Neural progenitor cell (in vitro differentiated cells): ENCODE measurements at regions not wholly inside any gene's neighbourhood (a gene's known extent, or its start where the extent isn't known, plus 50 kb on each side); places are given as distances from the start of the nearest gene placed in this dataset.

Experiments
- DNase-seq: peaks from one replicate; pipeline ENCODE4 v3.0.0-alpha.2; 2016; ENCODE audit warnings: low spot score
- H2AFZ ChIP-seq: fragments of 200-600 bp; sonication (generic); replicated peaks from 2 replicates; pipeline ENCODE4 v1.6.1; 2016; ENCODE audit warnings: antibody characterized with exemption
- H3F3A ChIP-seq: fragments of 200-600 bp; sonication (generic); 2 replicates; pipeline ENCODE4 v1.6.1; 2016; ENCODE audit warnings: antibody characterized with exemption, low read depth
- H3K27ac ChIP-seq: fragments of 200-600 bp; sonication (generic); 2 replicates; pipeline ENCODE4 v1.5.1; 2016; ENCODE audit warnings: mild to moderate bottlenecking
- H3K27me3 ChIP-seq: fragments of 200-600 bp; sonication (generic); 2 replicates; pipeline ENCODE4 v1.6.1; 2016; ENCODE audit warnings: mild to moderate bottlenecking, moderate library complexity
- H3K36me3 ChIP-seq: fragments of 200-600 bp; sonication (generic); 2 replicates; pipeline ENCODE4 v1.5.1; 2016
- H3K4me1 ChIP-seq: fragments of 200-600 bp; sonication (generic); 2 replicates; pipeline ENCODE4 v1.6.1; 2016; ENCODE audit warnings: mixed run types
- H3K4me2 ChIP-seq: fragments of 200-600 bp; sonication (generic); 2 replicates; pipeline ENCODE4 v1.6.1; 2016
- H3K4me3 ChIP-seq: fragments of 200-600 bp; sonication (generic); 2 replicates; pipeline ENCODE4 v1.5.1; 2016
- H3K79me2 ChIP-seq: fragments of 200-600 bp; sonication (generic); 2 replicates; pipeline ENCODE4 v1.6.1; 2016; ENCODE audit warnings: low read depth
- H3K9ac ChIP-seq: fragments of 200-600 bp; sonication (generic); 2 replicates; pipeline ENCODE4 v1.6.1; 2016
- H3K9me3 ChIP-seq: fragments of 200-600 bp; sonication (generic); 2 replicates; pipeline ENCODE4 v1.5.1; 2016; ENCODE audit warnings: low read depth
- H4K20me1 ChIP-seq: fragments of 200-600 bp; sonication (generic); 2 replicates; pipeline ENCODE4 v1.6.1; 2016; ENCODE audit warnings: low read depth
- H3K27ac Mint-ChIP-seq: 3 replicates; pipeline ENCODE4 v1.8.0; 2021; ENCODE audit warnings: mixed read lengths
- H3K27me3 Mint-ChIP-seq: 2 replicates; pipeline ENCODE4 v1.8.0; 2022; ENCODE audit warnings: low read depth, mild to moderate bottlenecking, inconsistent platforms, moderate library complexity, mixed read lengths; ENCODE audit not compliant: insufficient read depth
- H3K36me3 Mint-ChIP-seq: 3 replicates; pipeline ENCODE4 v1.8.0; 2021; ENCODE audit warnings: mixed read lengths
- H3K4me1 Mint-ChIP-seq: 3 replicates; pipeline ENCODE4 v1.8.0; 2021; ENCODE audit warnings: mixed read lengths
- H3K4me3 Mint-ChIP-seq: 3 replicates; pipeline ENCODE4 v1.8.0; 2021; ENCODE audit warnings: mild to moderate bottlenecking, moderate library complexity, mixed read lengths
- H3K9me3 Mint-ChIP-seq: 3 replicates; pipeline ENCODE4 v1.8.0; 2020; ENCODE audit warnings: mixed read lengths
- CTCF ChIP-seq: fragments of 200-600 bp; sonication (generic); IDR thresholded peaks from 2 replicates; pipeline ENCODE4 v1.5.1; 2017; ENCODE audit warnings: antibody characterized with exemption, mild to moderate bottlenecking
- EZH2 ChIP-seq: fragments of 200-600 bp; sonication (generic); IDR thresholded peaks from 2 replicates; pipeline ENCODE4 v1.6.1; 2017; ENCODE audit warnings: antibody characterized with exemption, mild to moderate bottlenecking, moderate library complexity
- EZH2phosphoT487 ChIP-seq: fragments of 200-600 bp; sonication (generic); IDR thresholded peaks from 2 replicates; pipeline ENCODE4 v1.6.1; 2017; ENCODE audit warnings: antibody characterized with exemption

- no peak for TF ChIP-seq EZH2phosphoT487
- TF ChIP-seq EZH2, result no peak
- TF ChIP-seq CTCF, result no peak
- Histone ChIP-seq H3K9ac (no peak overlapping the region), H3K9me3 (no peaks in the 10 kb centered on the region), H2AFZ (no peak overlapping the region), H3K27me3 (no peaks in the 10 kb centered on the region), H3K4me3 (no peak overlapping the region), H3F3A (no peaks in the 10 kb centered on the region), H3K36me3 (no peaks in the 10 kb centered on the region), H3K79me2 (no peaks in the 10 kb centered on the region), H3K4me1 (no peaks in the 10 kb centered on the region), H4K20me1 (no peaks in the 10 kb centered on the region), H3K4me2 (no peak overlapping the region), H3K27ac (no peak overlapping the region)
- DNase-seq, result no peak
- Mint-ChIP-seq H3K9me3 (no peaks in the 10 kb centered on the region), H3K4me1 (no peaks in the 10 kb centered on the region), H3K27me3 (no peaks in the 10 kb centered on the region), H3K4me3 (no peak overlapping the region), H3K36me3 (no peaks in the 10 kb centered on the region), H3K27ac (no peak overlapping the region)
Measured at GRCh38 chr3:22269831-22270230, 518.8 kb upstream of the ZNF385D start.

GRCh38 chr3:22276351-22276750 lies 525.3 kb upstream of the ZNF385D start:
- H3K36me3 Mint-ChIP-seq, result no peaks in the 10 kb centered on the region
- Histone ChIP-seq H3K9me3 (no peaks in the 10 kb centered on the region), H3K79me2 (no peaks in the 10 kb centered on the region), H3K27me3 (no peaks in the 10 kb centered on the region), H2AFZ (no peak overlapping the region), H3K27ac (no peak overlapping the region), H3K4me2 (no peak overlapping the region), H4K20me1 (no peaks in the 10 kb centered on the region), H3K9ac (no peak overlapping the region), H3K36me3 (no peaks in the 10 kb centered on the region), H3K4me1 (no peaks in the 10 kb centered on the region), H3K4me3 (no peak overlapping the region), H3F3A (no peaks in the 10 kb centered on the region)
- H3K4me1 Mint-ChIP-seq, result no peaks in the 10 kb centered on the region
- H3K27ac Mint-ChIP-seq, result no peak overlapping the region
- TF ChIP-seq EZH2phosphoT487, result no peak
- TF ChIP-seq EZH2, result no peak
- TF ChIP-seq CTCF, result no peak
- H3K9me3 Mint-ChIP-seq, result no peaks in the 10 kb centered on the region
- H3K4me3 Mint-ChIP-seq, result no peak overlapping the region
- H3K27me3 Mint-ChIP-seq, result no peaks in the 10 kb centered on the region
- DNase-seq, result no peak

- H3K4me2 ChIP-seq, result no peak overlapping the region
- no peaks in the 10 kb centered on the region for H3K27me3 ChIP-seq
- no peaks in the 10 kb centered on the region for H4K20me1 ChIP-seq
- H3K79me2 ChIP-seq, result no peaks in the 10 kb centered on the region
- no peak for DNase-seq
- no peak overlapping the region for H2AFZ ChIP-seq
- H3K4me3 Mint-ChIP-seq, result no peak overlapping the region
- H3K9ac ChIP-seq, result no peak overlapping the region
- no peak overlapping the region for H3K4me3 ChIP-seq
- no peaks in the 10 kb centered on the region for H3K4me1 Mint-ChIP-seq
- no peak overlapping the region for H3K27ac Mint-ChIP-seq
- no peaks in the 10 kb centered on the region for H3K9me3 ChIP-seq
- no peaks in the 10 kb centered on the region for H3K27me3 Mint-ChIP-seq
- no peak overlapping the region for H3K27ac ChIP-seq
- H3K36me3 Mint-ChIP-seq, result no peaks in the 10 kb centered on the region
- H3K4me1 ChIP-seq, result no peaks in the 10 kb centered on the region
- TF ChIP-seq EZH2phosphoT487, result no peak
- no peak for TF ChIP-seq EZH2
- TF ChIP-seq CTCF, result no peak
- no peaks in the 10 kb centered on the region for H3K9me3 Mint-ChIP-seq
- H3K36me3 ChIP-seq, result no peaks in the 10 kb centered on the region
- no peaks in the 10 kb centered on the region for H3F3A ChIP-seq
Measured at GRCh38 chr3:22284559-22284958, 533.5 kb upstream of the ZNF385D start.

- TF ChIP-seq CTCF (no peak), EZH2 (no peak), EZH2phosphoT487 (no peak)
- no peaks in the 10 kb centered on the region for H4K20me1 ChIP-seq
Measured at GRCh38 chr3:22288756-22289155, 537.7 kb upstream of the ZNF385D start.

More at GRCh38 chr3:22288756-22289155, 537.7 kb upstream of the ZNF385D start:
- Histone ChIP-seq H2AFZ (no peak overlapping the region), H3F3A (no peaks in the 10 kb centered on the region), H3K9ac (no peak overlapping the region), H3K9me3 (no peaks in the 10 kb centered on the region), H3K27me3 (no peaks in the 10 kb centered on the region), H3K36me3 (no peaks in the 10 kb centered on the region), H3K79me2 (no peaks in the 10 kb centered on the region), H3K4me1 (peaks cover 3% of the 10 kb centered on the region), H3K4me2 (no peak overlapping the region), H3K4me3 (no peak overlapping the region), H3K27ac (no peak overlapping the region)
- H3K36me3 Mint-ChIP-seq, result no peaks in the 10 kb centered on the region
- H3K9me3 Mint-ChIP-seq, result no peaks in the 10 kb centered on the region
- H3K4me3 Mint-ChIP-seq, result no peak overlapping the region
- H3K4me1 Mint-ChIP-seq, result no peaks in the 10 kb centered on the region
- no peak overlapping the region for H3K27ac Mint-ChIP-seq
- H3K27me3 Mint-ChIP-seq, result no peaks in the 10 kb centered on the region
- DNase-seq, result no peak
